Upper lobe of left lung (tissue), 6 donors: ENCODE measurements at regions not wholly inside any gene's neighbourhood (a gene's known extent, or its start where the extent isn't known, plus 50 kb on each side); places are given as distances from the start of the nearest gene placed in this dataset.

ENCODE experiments used
- ATAC-seq, 2 donors: fragments of 200-7000 bp; cut with Tn5 transposase; one replicate each; pipeline ENCODE4 v1.9.1; 2022; ENCODE audit warnings: mild to moderate bottlenecking in 2 of 2, moderate library complexity in 2 of 2; ENCODE audit not compliant: low FRiP score in 2 of 2
- DNase-seq, 2 donors: peaks; one replicate each; pipeline ENCODE4 v3.0.0-alpha.2; 2019 to 2020
- H3K27ac ChIP-seq, 4 donors: fragments of 200-600 bp; sonication (generic); one replicate each; pipeline ENCODE4 v1.5.1; 2016 to 2019
- H3K27me3 ChIP-seq, 4 donors: fragments of 200-600 bp; sonication (generic); one replicate each; pipeline ENCODE4 v1.5.1; 2017 to 2019
- H3K36me3 ChIP-seq, 4 donors: fragments of 200-600 bp; sonication (generic); one replicate each; pipeline ENCODE4 v1.5.1; 2016 to 2019
- H3K4me1 ChIP-seq, 4 donors: fragments of 200-600 bp; sonication (generic); one replicate each; pipeline ENCODE4 v1.5.1; 2018 to 2019
- H3K4me3 ChIP-seq, 4 donors: fragments of 200-600 bp; sonication (generic); one replicate each; pipeline ENCODE4 v1.5.1; 2017 to 2019; ENCODE audit warnings: mild to moderate bottlenecking in 2 of 4, moderate library complexity in 1 of 4
- H3K9me3 ChIP-seq, 4 donors: fragments of 200-600 bp; sonication (generic); one replicate each; pipeline ENCODE4 v1.5.1; 2018 to 2019
- CTCF ChIP-seq, 6 experiments: fragments of 450-650 bp in 4 of 6; fragments of 200-600 bp in 2 of 6; sonication (generic) in 2 of 6; IDR thresholded peaks; one replicate each; pipeline ENCODE4 v1.5.1; 2016 to 2019; ENCODE audit warnings: antibody characterized with exemption in 6 of 6
- EP300 ChIP-seq, 4 donors: sonication (generic); formaldehyde crosslinking; IDR thresholded peaks; one replicate each; pipeline ENCODE4 v1.5.1; 2017; ENCODE audit warnings: antibody characterized with exemption in 4 of 4, control low read depth in 2 of 4
- POLR2A ChIP-seq, 4 donors: fragments of 450-650 bp; IDR thresholded peaks; one replicate each; pipeline ENCODE4 v1.5.1; 2016 to 2017; ENCODE audit warnings: antibody characterized with exemption in 4 of 4, mild to moderate bottlenecking in 2 of 4
- POLR2AphosphoS5 ChIP-seq, 2 donors: sonication (generic); formaldehyde crosslinking; IDR thresholded peaks; one replicate each; pipeline ENCODE4 v1.5.1; 2017; ENCODE audit warnings: antibody characterized with exemption in 2 of 2
- whole genome bisulfite sequencing, 2 donors: methylation state at CpG; one replicate each; pipeline ENCODE4 v1.1.5; 2017 to 2018; 5-methylcytosine and 5-hydroxymethylcytosine counted together
- donor health status: DM: no; HTN: no; CAD: no; lungs with moderate emphysema.
- donor health status: DM: no; HTN: yes; CAD: no; lungs with severe emphysema.

- ATAC-seq (no peak), DNase-seq (no peak)
- peaks cover 0 to 5% (median 0%) of the 10 kb centered on the region in 4 donors for H3K4me1 ChIP-seq
- no peaks in the 10 kb centered on the region for H3K9me3 ChIP-seq
- H3K36me3 ChIP-seq, result no peaks in the 10 kb centered on the region
- H3K27ac ChIP-seq, result no peak overlapping the region
- 79 to 87% methylated on average over 14 of the region's 14 CpGs for WGBS, 2 donors
- H3K4me3 ChIP-seq, result no peak overlapping the region
- TF ChIP-seq POLR2A (IDR thresholded peaks at IDR 0.05) (no peak), EP300 (IDR thresholded peaks at IDR 0.05) (no peak), POLR2AphosphoS5 (IDR thresholded peaks at IDR 0.05) (no peak), CTCF (IDR thresholded peaks at IDR 0.05) (no peak)
- no peaks in the 10 kb centered on the region for H3K27me3 ChIP-seq
Observed at GRCh38 chr17:34837876-34838478, 123.3 kb downstream of the CCT6B start.

- no peaks in the 10 kb centered on the region for H3K27me3 ChIP-seq
- 44 to 50% methylated on average over 4 of the region's 4 CpGs for WGBS, 2 donors
- H3K4me3 ChIP-seq, result no peak overlapping the region
- ATAC-seq (no peak), DNase-seq (no peak)
- TF ChIP-seq CTCF (IDR thresholded peaks at IDR 0.05) (no peak), EP300 (IDR thresholded peaks at IDR 0.05) (no peak), POLR2A (IDR thresholded peaks at IDR 0.05) (no peak), POLR2AphosphoS5 (IDR thresholded peaks at IDR 0.05) (no peak)
- H3K9me3 ChIP-seq, result no peaks in the 10 kb centered on the region
- H3K27ac ChIP-seq, result no peak overlapping the region
- H3K36me3 ChIP-seq, result no peaks in the 10 kb centered on the region
- H3K4me1 ChIP-seq, result no peaks in the 10 kb centered on the region
Observed at GRCh38 chr17:34832376-34832775, 128.9 kb downstream of the CCT6B start.

DNA sequence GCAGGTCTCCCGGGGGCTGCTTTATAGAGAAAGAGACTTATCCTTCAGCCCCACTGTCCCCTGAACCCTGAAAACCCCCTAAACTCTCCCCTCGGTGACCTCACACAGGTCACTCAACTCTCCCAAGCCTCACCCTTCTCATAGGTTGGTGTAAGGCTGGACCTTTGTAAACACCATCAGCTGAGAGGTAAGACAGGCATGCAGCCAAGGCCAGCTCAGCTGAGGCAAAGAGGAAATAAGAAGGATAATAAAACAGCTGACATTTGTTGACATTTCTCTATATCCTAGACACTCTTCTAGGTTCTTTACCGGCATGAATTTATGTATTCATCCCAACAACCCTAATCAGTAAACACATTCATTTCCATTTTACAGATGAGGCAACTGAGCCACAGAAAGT is 134.3 kb downstream of the CCT6B start:
- ATAC-seq, result no peak
- Histone ChIP-seq H3K27me3 (no peaks in the 10 kb centered on the region), H3K36me3 (no peaks in the 10 kb centered on the region), H3K27ac (no peak overlapping the region), H3K4me1 (no peaks in the 10 kb centered on the region), H3K9me3 (no peaks in the 10 kb centered on the region), H3K4me3 (no peak overlapping the region)
- 63 to 68% methylated on average over 3 of the region's 3 CpGs for WGBS, 2 donors
- DNase-seq, result no peak
- TF ChIP-seq POLR2A (IDR thresholded peaks at IDR 0.05), result no peak
- TF ChIP-seq CTCF (IDR thresholded peaks at IDR 0.05), result no peak
- no peak for TF ChIP-seq EP300 (IDR thresholded peaks at IDR 0.05)
- no peak for TF ChIP-seq POLR2AphosphoS5 (IDR thresholded peaks at IDR 0.05)

DNA sequence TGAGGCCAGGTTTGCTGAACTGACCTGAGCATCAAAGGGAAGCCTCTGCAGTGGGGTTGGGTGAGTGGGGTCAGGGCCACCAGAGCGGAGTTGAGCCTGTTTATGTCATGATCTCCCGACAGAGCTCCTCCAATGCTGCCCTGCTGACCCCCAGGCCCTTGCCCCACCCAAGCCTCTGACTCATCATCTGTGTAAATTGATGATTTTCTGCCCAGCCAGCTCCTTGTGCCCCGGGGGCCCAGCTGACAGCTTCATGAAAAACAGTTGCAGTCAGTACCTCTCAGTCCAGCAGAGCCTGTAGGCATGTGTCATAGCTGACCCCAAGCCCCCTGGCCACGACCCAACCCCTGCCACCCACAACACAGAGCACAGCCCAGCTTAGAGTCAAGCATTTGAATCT is 134.9 kb downstream of the CCT6B start:
- no peak for DNase-seq
- ATAC-seq, result no peak
- no peaks in the 10 kb centered on the region for H3K36me3 ChIP-seq
- H3K9me3 ChIP-seq, result no peaks in the 10 kb centered on the region
- no peaks in the 10 kb centered on the region for H3K4me1 ChIP-seq
- H3K27ac ChIP-seq, result no peak overlapping the region
- H3K27me3 ChIP-seq, result no peaks in the 10 kb centered on the region
- WGBS, 2 donors, result 38 to 55% methylated on average over 3 to 4 of the region's 4 CpGs
- TF ChIP-seq POLR2A (IDR thresholded peaks at IDR 0.05) (no peak), POLR2AphosphoS5 (IDR thresholded peaks at IDR 0.05) (no peak), CTCF (IDR thresholded peaks at IDR 0.05) (no peak)
- H3K4me3 ChIP-seq, result no peak overlapping the region

- 72 to 76% methylated on average over 6 of the region's 6 CpGs for WGBS, 2 donors
- no peaks in the 10 kb centered on the region for H3K4me1 ChIP-seq
- no peak overlapping the region for H3K4me3 ChIP-seq
- H3K36me3 ChIP-seq, result no peaks in the 10 kb centered on the region
- ATAC-seq (no peak), DNase-seq (no peak)
- H3K27ac ChIP-seq, result no peak overlapping the region
- TF ChIP-seq POLR2A (IDR thresholded peaks at IDR 0.05) (no peak), POLR2AphosphoS5 (IDR thresholded peaks at IDR 0.05) (no peak), EP300 (IDR thresholded peaks at IDR 0.05) (no peak), CTCF (IDR thresholded peaks at IDR 0.05) (no peak)
- H3K27me3 ChIP-seq, result no peaks in the 10 kb centered on the region
- no peaks in the 10 kb centered on the region for H3K9me3 ChIP-seq
Observed at GRCh38 chr17:34825884-34826283, 135.4 kb downstream of the CCT6B start.
